SK-N-SH (cell line): ENCODE measurements at regions not wholly inside any gene's neighbourhood (a gene's known extent, or its start where the extent isn't known, plus 50 kb on each side); places are given as distances from the start of the nearest gene placed in this dataset.

Experiments used
- CTCF ChIA-PET: fragments of 300-600, 350-600 bp; formaldehyde crosslinking; extraction: SDS; loops from one replicate; lab custom pipeline; 2021; lab: Yijun Ruan, JAX
- POLR2A ChIA-PET: fragments of 350-600 bp; sonication (Branson Sonifier 250); formaldehyde crosslinking; extraction: SDS; loops from one replicate; lab custom pipeline; 2020; ENCODE audit warnings: antibody characterized with exemption, inconsistent platforms; lab: Yijun Ruan, JAX
- DNase-seq: peaks from one replicate; pipeline ENCODE4 v3.0.0; 2012
- H2AFZ ChIP-seq: fragments of 200-600 bp; sonication (generic); 2 replicates; pipeline ENCODE4 v1.8.1; 2016; ENCODE audit warnings: antibody characterized with exemption, mild to moderate bottlenecking, low read depth
- H3F3A ChIP-seq: fragments of 200-600 bp; sonication (generic); replicated peaks from 2 replicates; pipeline ENCODE3; 2016; ENCODE audit warnings: antibody characterized with exemption, mild to moderate bottlenecking; ENCODE audit not compliant: insufficient read depth
- H3K27ac ChIP-seq, 2 experiments: fragments of 200-500 bp in 1 of 2; fragments of 200-600 bp in 1 of 2; sonication (Bioruptor generic) in 1 of 2; sonication (generic), shearing (Covaris generic) in 1 of 2; 2 replicates each; pipeline versions ENCODE4 v1.5.1 to v1.6.1; 2014 to 2016; ENCODE audit warnings: low read depth in 2 of 2, inconsistent platforms in 1 of 2, low read length in 1 of 2, mild to moderate bottlenecking in 1 of 2, mixed read lengths in 1 of 2
- H3K27me3 ChIP-seq: fragments of 200-600 bp; sonication (generic), shearing (Covaris generic); 2 replicates; pipeline ENCODE4 v1.6.1; 2016; ENCODE audit warnings: mixed run types; ENCODE audit not compliant: insufficient read depth
- H3K36me3 ChIP-seq, 2 experiments: fragments of 200-500 bp in 1 of 2; fragments of 200-600 bp in 1 of 2; sonication (Bioruptor generic) in 1 of 2; sonication (generic) in 1 of 2; replicated peaks in 1 of 2; 2 replicates each; pipeline versions ENCODE3 to v1.5.1; 2014 to 2016; ENCODE audit warnings: low read length in 1 of 2, mild to moderate bottlenecking in 1 of 2; ENCODE audit not compliant: insufficient read depth in 2 of 2, control insufficient read depth in 1 of 2
- H3K4me1 ChIP-seq, 2 experiments: fragments of 200-500 bp in 1 of 2; fragments of 200-600 bp in 1 of 2; sonication (Bioruptor generic) in 1 of 2; sonication (generic), shearing (Covaris generic) in 1 of 2; 2 replicates each; pipeline versions ENCODE4 v1.5.1 to v1.6.1; 2014 to 2016; ENCODE audit warnings: low read depth in 1 of 2, low read length in 1 of 2, mixed run types in 1 of 2; ENCODE audit not compliant: insufficient read depth in 2 of 2, control insufficient read depth in 1 of 2
- H3K4me2 ChIP-seq: fragments of 200-600 bp; sonication (generic), shearing (Covaris generic); 2 replicates; pipeline ENCODE4 v1.6.1; 2017; ENCODE audit warnings: mixed run types
- H3K4me3 ChIP-seq, 2 experiments: fragments of 200-500 bp in 1 of 2; fragments of 200-600 bp in 1 of 2; sonication (Bioruptor generic) in 1 of 2; sonication (generic), shearing (Covaris generic) in 1 of 2; 2 replicates each; pipeline versions ENCODE4 v1.5.1 to v1.8.1; 2014 to 2016; ENCODE audit warnings: low read depth in 2 of 2, inconsistent platforms in 1 of 2, low read length in 1 of 2, mild to moderate bottlenecking in 1 of 2, mixed read lengths in 1 of 2, moderate library complexity in 1 of 2
- H3K79me2 ChIP-seq: fragments of 200-600 bp; sonication (generic); 2 replicates; pipeline ENCODE4 v1.8.1; 2017; ENCODE audit warnings: mild to moderate bottlenecking; ENCODE audit not compliant: insufficient read depth
- H3K9ac ChIP-seq: fragments of 200-600 bp; sonication (generic); 2 replicates; pipeline ENCODE4 v1.6.1; 2017; ENCODE audit warnings: mixed run types
- H3K9me2 ChIP-seq: fragments of 200-600 bp; sonication (generic); 2 replicates; pipeline ENCODE4 v1.6.1; 2017; ENCODE audit warnings: mixed run types
- H3K9me3 ChIP-seq: fragments of 200-600 bp; sonication (generic); 2 replicates; pipeline ENCODE4 v1.6.1; 2017; ENCODE audit warnings: mixed run types, mild to moderate bottlenecking, moderate library complexity
- H4K20me1 ChIP-seq: fragments of 200-600 bp; sonication (generic); 2 replicates; pipeline ENCODE4 v1.6.1; 2017; ENCODE audit warnings: mild to moderate bottlenecking, mixed run types; ENCODE audit not compliant: insufficient read depth
- ELF1 ChIP-seq: IDR thresholded peaks from 2 replicates; pipeline ENCODE4 v1.4.0; 2012
- EZH2phosphoT487 ChIP-seq: fragments of 200-600 bp; sonication (generic); IDR thresholded peaks from 2 replicates; pipeline ENCODE4 v1.6.1; 2017; ENCODE audit warnings: low read depth, mixed run types, mild to moderate bottlenecking, antibody characterized with exemption, moderate library complexity, borderline replicate concordance
- FOSL2 ChIP-seq: IDR thresholded peaks from 2 replicates; pipeline ENCODE4 v1.4.0; 2012; ENCODE audit warnings: low read depth, mild to moderate bottlenecking, moderate library complexity, borderline replicate concordance
- FOXJ3 ChIP-seq: sonication (generic); formaldehyde crosslinking; IDR thresholded peaks from 2 replicates; pipeline ENCODE4 v1.5.1; 2020; ENCODE audit warnings: mild to moderate bottlenecking, missing genetic modification reagents
- GABPA ChIP-seq: IDR thresholded peaks from 2 replicates; pipeline ENCODE4 v1.4.0; 2012; ENCODE audit warnings: low read depth, mild to moderate bottlenecking
- IRF3 ChIP-seq: fragments of 150-350 bp; IDR thresholded peaks from 2 replicates; pipeline ENCODE4 v1.6.1; 2016; ENCODE audit warnings: mild to moderate bottlenecking, low read depth, low read length
- MEF2A ChIP-seq: IDR thresholded peaks from 2 replicates; pipeline ENCODE4 v1.4.0; 2012; ENCODE audit warnings: low read depth, borderline replicate concordance
- MXI1 ChIP-seq: IDR thresholded peaks from 2 replicates; pipeline ENCODE4 v1.6.1; 2012; ENCODE audit warnings: mild to moderate bottlenecking, low read depth, low read length, improper control_type of control experiment
- NFIC ChIP-seq: IDR thresholded peaks from 2 replicates; pipeline ENCODE4 v1.4.0; 2012; ENCODE audit warnings: borderline replicate concordance
- POLR2AphosphoS5 ChIP-seq: IDR thresholded peaks from 2 replicates; pipeline ENCODE4 v1.6.1; 2012; ENCODE audit warnings: low read depth, low read length
- RAD21 ChIP-seq: IDR thresholded peaks from 2 replicates; pipeline ENCODE4 v1.6.1; 2012; ENCODE audit warnings: mild to moderate bottlenecking, low read length
- RCOR1 ChIP-seq: fragments of 150-350 bp; IDR thresholded peaks from 2 replicates; pipeline ENCODE4 v1.6.1; 2017; ENCODE audit warnings: antibody characterized with exemption, low read length
- RFX5 ChIP-seq: IDR thresholded peaks from 2 replicates; pipeline ENCODE4 v1.6.1; 2012; ENCODE audit warnings: mild to moderate bottlenecking, improper control_type of control experiment, low read length
- SIN3A ChIP-seq: IDR thresholded peaks from 2 replicates; pipeline ENCODE4 v1.6.1; 2012; ENCODE audit warnings: low read depth, mild to moderate bottlenecking, low read length, moderate library complexity, borderline replicate concordance
- SMC3 ChIP-seq: IDR thresholded peaks from 2 replicates; pipeline ENCODE4 v1.6.1; 2012; ENCODE audit warnings: low read depth, low read length, improper control_type of control experiment
- TAF1 ChIP-seq: IDR thresholded peaks from 2 replicates; pipeline ENCODE4 v1.6.1; 2012; ENCODE audit warnings: low read depth, mild to moderate bottlenecking, low read length, moderate library complexity, borderline replicate concordance
- USF1 ChIP-seq: IDR thresholded peaks from 2 replicates; pipeline ENCODE4 v1.4.0; 2012; ENCODE audit warnings: low read depth, borderline replicate concordance
- WGBS: methylation state at CpG from one replicate; pipeline ENCODE4 v1.1.6; 2017; ENCODE audit warnings: low lambda C conversion rate; 5-methylcytosine and 5-hydroxymethylcytosine counted together
- TF ChIP-seq, protein P1 (sequence below): IDR thresholded peaks from 2 replicates; pipeline ENCODE4; 2012

- no peak for DNase-seq
- H3F3A ChIP-seq: no peaks in the 10 kb centered on the region
- no peaks in the 10 kb centered on the region for H3K9me2 ChIP-seq
- POLR2A ChIA-PET: no interaction called here
- CTCF ChIA-PET: interaction anchor here (0.8 to 0.9 kb wide), 3 partner anchors 10 to 14 kb away, joined by 3 to 4 read pairs (median 3); no protein-coding TSS in a partner anchor
- whole genome bisulfite sequencing: 93% methylated on average over 2 of the region's 2 CpGs
- no peak overlapping the region for H3K9ac ChIP-seq
- 0 out of 2 replicates have a peak, but pooled peaks cover 4% of the 10 kb centered on the region for H3K27me3 ChIP-seq
- no peaks in the 10 kb centered on the region for H3K4me1 ChIP-seq
- no peak overlapping the region for H3K4me3 ChIP-seq
- H3K36me3 ChIP-seq: no peaks in the 10 kb centered on the region
- no peaks in the 10 kb centered on the region for H3K79me2 ChIP-seq
- no peak overlapping the region for H3K27ac ChIP-seq
- H3K9me3 ChIP-seq: no peaks in the 10 kb centered on the region
- H2AFZ ChIP-seq: no peak overlapping the region
- H4K20me1 ChIP-seq: no peaks in the 10 kb centered on the region
- H3K4me2 ChIP-seq: no peak overlapping the region
- TF ChIP-seq RAD21: no peak
- TF ChIP-seq, protein P1, sequence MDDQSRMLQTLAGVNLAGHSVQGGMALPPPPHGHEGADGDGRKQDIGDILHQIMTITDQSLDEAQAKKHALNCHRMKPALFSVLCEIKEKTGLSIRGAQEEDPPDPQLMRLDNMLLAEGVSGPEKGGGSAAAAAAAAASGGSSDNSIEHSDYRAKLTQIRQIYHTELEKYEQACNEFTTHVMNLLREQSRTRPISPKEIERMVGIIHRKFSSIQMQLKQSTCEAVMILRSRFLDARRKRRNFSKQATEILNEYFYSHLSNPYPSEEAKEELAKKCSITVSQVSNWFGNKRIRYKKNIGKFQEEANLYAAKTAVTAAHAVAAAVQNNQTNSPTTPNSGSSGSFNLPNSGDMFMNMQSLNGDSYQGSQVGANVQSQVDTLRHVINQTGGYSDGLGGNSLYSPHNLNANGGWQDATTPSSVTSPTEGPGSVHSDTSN: no peak
- TF ChIP-seq ELF1: no peak
- TF ChIP-seq, all 33 proteins: peak for 0
Measured at GRCh38 chr17:62150471-62150870, 85.4 kb upstream of the MED13 start.

GRCh38 chr17:62149961-62150360, 84.9 kb upstream of the MED13 start:
- no peaks in the 10 kb centered on the region for H3K4me1 ChIP-seq
- ChIA-PET POLR2A (no interaction called here), CTCF (interaction anchor here (0.8 kb wide), 2 partner anchors 11 to 13 kb away, joined by 3 to 4 read pairs; no protein-coding TSS in a partner anchor)
- no peak overlapping the region for H3K9ac ChIP-seq
- TF ChIP-seq GABPA (no peak), NFIC (no peak), POLR2AphosphoS5 (no peak), IRF3 (no peak), FOSL2 (no peak), MXI1 (no peak), RFX5 (no peak), MEF2A (no peak), EZH2phosphoT487 (no peak), USF1 (no peak), RCOR1 (no peak), ELF1 (no peak), SIN3A (no peak), SMC3 (no peak), FOXJ3 (CRISPR knock-in tag) (no peak), TAF1 (no peak)
- TF ChIP-seq, protein P1: no peak
- H3K36me3 ChIP-seq: no peaks in the 10 kb centered on the region
- H3F3A ChIP-seq: no peaks in the 10 kb centered on the region
- H2AFZ ChIP-seq: no peak overlapping the region
- H3K9me3 ChIP-seq: no peaks in the 10 kb centered on the region
- no peak for DNase-seq
- no peaks in the 10 kb centered on the region for H4K20me1 ChIP-seq
- H3K27ac ChIP-seq: no peak overlapping the region
- no peak overlapping the region for H3K4me2 ChIP-seq
- 0 out of 2 replicates have a peak, but pooled peaks cover 4% of the 10 kb centered on the region for H3K27me3 ChIP-seq
- H3K9me2 ChIP-seq: no peaks in the 10 kb centered on the region
- no peaks in the 10 kb centered on the region for H3K79me2 ChIP-seq
- 60% methylated on average over 4 of the region's 4 CpGs for WGBS
- H3K4me3 ChIP-seq: no peak overlapping the region
